GM12878 (cell line): ENCODE measurements at regions not wholly inside any gene's neighbourhood (a gene's known extent, or its start where the extent isn't known, plus 50 kb on each side); places are given as distances from the start of the nearest gene placed in this dataset.

Experiments used
- ATAC-seq: fragments of 200-7000 bp; cut with Tn5 transposase; 3 replicates; pipeline ENCODE4 v1.9.1; 2020; ENCODE audit warnings: mild to moderate bottlenecking, moderate library complexity
- BruUV-seq: library from RNA; stranded (reverse); fragments of 400-500 nt; replicated peaks from 2 replicates; lab custom pipeline; 2021; lab: Mats Ljungman, UMichigan
- CTCF ChIA-PET: fragments of 300-600 bp; sonication (Branson Sonifier 250); formaldehyde crosslinking; extraction: SDS; loops from one replicate; lab custom pipeline; 2021; ENCODE audit warnings: inconsistent platforms; lab: Yijun Ruan, JAX
- POLR2A ChIA-PET: fragments of 350-600 bp; formaldehyde crosslinking; extraction: SDS; loops from one replicate; lab custom pipeline; 2021; ENCODE audit warnings: inconsistent platforms; lab: Charles Lee
- RAD21 ChIA-PET: fragments of 300-600 bp; sonication (Branson Sonifier 250); formaldehyde crosslinking; loops from one replicate; lab custom pipeline; 2023; ENCODE audit warnings: antibody characterized with exemption; ENCODE audit not compliant: unreplicated experiment; lab: Charles Lee
- SMC1A ChIA-PET: fragments of 300-600 bp; sonication (Branson Sonifier 250); formaldehyde crosslinking; loops from one replicate; lab custom pipeline; 2023; ENCODE audit not compliant: unreplicated experiment, uncharacterized antibody; lab: Charles Lee
- DNase-seq: peaks from one replicate; pipeline ENCODE4 v3.0.0-alpha.2; 2011; ENCODE audit warnings: low read depth, low spot score
- FAIRE-seq: peaks from 3 replicates; lab custom pipeline; 2011; peaks lifted over from hg19 to GRCh38; lab: Jason Lieb, UNC
- H2AFZ ChIP-seq: 2 replicates; pipeline ENCODE4 v1.6.0; 2011; ENCODE audit warnings: low read depth, low read length, control low read depth; ENCODE audit not compliant: control insufficient read depth
- H3K27ac ChIP-seq: 2 replicates; pipeline ENCODE4 v1.5.1; 2011; ENCODE audit warnings: control low read depth; ENCODE audit not compliant: control insufficient read depth, insufficient read depth
- H3K27me3 ChIP-seq, 2 experiments: replicated peaks in 1 of 2; 2 replicates each; pipeline versions ENCODE4 v1.6.0 to v1.6.1; 2011; ENCODE audit warnings: low read length in 1 of 2; ENCODE audit not compliant: control insufficient read depth in 2 of 2, insufficient read depth in 2 of 2
- H3K36me3 ChIP-seq, 2 experiments: 2 replicates each; pipeline ENCODE4 v1.5.1; 2011; ENCODE audit warnings: low read length in 1 of 2; ENCODE audit not compliant: control insufficient read depth in 2 of 2, insufficient read depth in 2 of 2
- H3K4me1 ChIP-seq: 2 replicates; pipeline ENCODE4 v1.6.1; 2011; ENCODE audit warnings: mild to moderate bottlenecking, low read length, moderate library complexity, mixed read lengths; ENCODE audit not compliant: control insufficient read depth, insufficient read depth
- H3K4me2 ChIP-seq: 2 replicates; pipeline ENCODE4 v1.6.0; 2011; ENCODE audit warnings: control low read depth; ENCODE audit not compliant: control insufficient read depth, insufficient read depth
- H3K4me3 ChIP-seq: fragments of 200-600 bp; sonication (generic); 2 replicates; pipeline ENCODE4 v1.5.1; 2016
- H3K79me2 ChIP-seq: 2 replicates; pipeline ENCODE4 v1.6.0; 2011; ENCODE audit warnings: low read length; ENCODE audit not compliant: control insufficient read depth, insufficient read depth
- H3K9ac ChIP-seq: 2 replicates; pipeline ENCODE4 v1.8.0; 2011; ENCODE audit warnings: low read length, control low read depth, mixed read lengths; ENCODE audit not compliant: control insufficient read depth, insufficient read depth
- H3K9me3 ChIP-seq: replicated peaks from 3 replicates; pipeline ENCODE4 v1.5.1; 2011; ENCODE audit warnings: mild to moderate bottlenecking, low read length; ENCODE audit not compliant: control insufficient read depth, insufficient read depth
- H4K20me1 ChIP-seq: 2 replicates; pipeline ENCODE4 v1.6.0; 2011; ENCODE audit not compliant: control insufficient read depth, insufficient read depth
- ESRRA ChIP-seq: IDR thresholded peaks from 2 replicates; pipeline ENCODE4 v1.6.1; 2012; ENCODE audit warnings: mild to moderate bottlenecking, low read length, improper control_type of control experiment
- FOXK2 ChIP-seq: fragments of 450-650 bp; IDR thresholded peaks from 2 replicates; pipeline ENCODE4 v1.6.1; 2017; ENCODE audit warnings: mild to moderate bottlenecking, moderate library complexity
- JUND ChIP-seq: IDR thresholded peaks from 2 replicates; pipeline ENCODE4 v1.6.1; 2012; ENCODE audit warnings: low read depth, mild to moderate bottlenecking, low read length, improper control_type of control experiment, moderate library complexity
- KAT2A ChIP-seq: conservative IDR thresholded peaks from 2 replicates; pipeline ENCODE4 v1.6.1; 2011; ENCODE audit warnings: low read depth, low read length; ENCODE audit not compliant: control insufficient read depth
- MAX ChIP-seq: IDR thresholded peaks from 2 replicates; pipeline ENCODE4 v1.6.1; 2012; ENCODE audit warnings: low read depth, low read length, improper control_type of control experiment
- MEF2A ChIP-seq: IDR thresholded peaks from 2 replicates; pipeline ENCODE4 v1.6.1; 2011; ENCODE audit warnings: low read depth, mild to moderate bottlenecking, low read length, moderate library complexity; ENCODE audit not compliant: insufficient read depth
- NFYA ChIP-seq: IDR thresholded peaks from 2 replicates; pipeline ENCODE4 v1.6.1; 2011; ENCODE audit warnings: low read depth, mild to moderate bottlenecking, low read length, improper control_type of control experiment, borderline replicate concordance
- NR2C2 ChIP-seq: IDR thresholded peaks from 2 replicates; pipeline ENCODE4 v1.6.1; 2011; ENCODE audit warnings: borderline replicate concordance, low read depth; ENCODE audit not compliant: control insufficient read depth, insufficient read length
- SIX5 ChIP-seq: IDR thresholded peaks from 2 replicates; pipeline ENCODE4 v1.6.1; 2011; ENCODE audit warnings: mild to moderate bottlenecking, low read depth, low read length, moderate library complexity; ENCODE audit not compliant: severe bottlenecking
- SKIL ChIP-seq: fragments of 450-650 bp; IDR thresholded peaks from 2 replicates; pipeline ENCODE4 v1.6.1; 2017; ENCODE audit warnings: mild to moderate bottlenecking, low read depth, inconsistent platforms; ENCODE audit not compliant: poor library complexity, severe bottlenecking
- SREBF1 ChIP-seq: IDR thresholded peaks from 2 replicates; pipeline ENCODE4 v1.6.1; 2012; ENCODE audit warnings: mild to moderate bottlenecking, low read length
- TCF12 ChIP-seq: IDR thresholded peaks from 2 replicates; pipeline ENCODE4 v1.6.1; 2011; ENCODE audit warnings: low read depth, mild to moderate bottlenecking, low read length
- ZBTB40 ChIP-seq: fragments of 450-650 bp; IDR thresholded peaks from 2 replicates; pipeline ENCODE4 v1.6.1; 2016; ENCODE audit warnings: mild to moderate bottlenecking, moderate library complexity, borderline replicate concordance
- ZNF207 ChIP-seq: fragments of 450-650 bp; IDR thresholded peaks from 2 replicates; pipeline ENCODE4 v1.6.1; 2014; ENCODE audit warnings: antibody characterized with exemption, mild to moderate bottlenecking, borderline replicate concordance
- WGBS: methylation state at CpG from one replicate; pipeline ENCODE4 v1.1.6; 2016; ENCODE audit warnings: low lambda C conversion rate; ENCODE audit not compliant: insufficient replicate concordance, insufficient coverage; ENCODE audit errors: missing lambda C conversion rate; 5-methylcytosine and 5-hydroxymethylcytosine counted together
- in situ Hi-C: fragments of 300-500 bp; cut with MboI; formaldehyde crosslinking; loops from 9 replicates; pipeline ENCODE4 v1.14.3; 2018; ENCODE audit warnings: mixed read lengths
- intact Hi-C: fragments of 100-400 bp; cut with micrococcal nuclease; formaldehyde crosslinking; loops from one replicate; pipeline ENCODE4 v1.14.2; 2022; ENCODE audit not compliant: unreplicated experiment

- no peak for TF ChIP-seq ZNF207
- no peak for TF ChIP-seq SKIL
- no peak for TF ChIP-seq ZBTB40
- no peak for TF ChIP-seq JUND
Measured at GRCh38 chr7:52539414-52539813, 496.0 kb upstream of the POM121L12 start (continued).

DNA sequence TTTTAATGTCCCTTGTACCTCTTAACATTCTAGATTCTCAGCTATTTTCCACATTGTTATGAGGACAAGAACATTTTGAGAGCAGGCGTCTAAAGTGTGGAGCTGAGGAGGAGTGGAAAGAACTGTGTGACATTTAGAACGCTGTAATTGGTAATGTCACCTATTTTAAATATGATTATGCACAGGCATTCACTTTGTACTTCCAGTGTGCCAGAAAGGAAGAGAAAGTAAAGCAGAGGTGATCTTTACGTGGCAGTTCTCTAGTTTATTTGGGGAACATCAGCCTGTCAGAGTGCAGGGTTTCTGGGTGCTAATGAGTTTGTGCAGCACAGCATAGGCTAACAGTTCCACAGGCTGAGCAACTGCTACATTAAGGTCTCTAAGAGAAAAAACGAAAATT is 498.4 kb upstream of the POM121L12 start:
- no peaks in the 10 kb centered on the region for H3K36me3 ChIP-seq
- ChIA-PET RAD21 (no interaction called here), POLR2A (no interaction called here), SMC1A (no interaction called here), CTCF (no interaction called here)
- DNase-seq = no peak
- BruUV-seq = no TSS peak
- no peaks in the 10 kb centered on the region for H3K27me3 ChIP-seq
- in situ Hi-C loops = no loop called here
- no peak overlapping the region for H3K27ac ChIP-seq
- no peaks in the 10 kb centered on the region for H4K20me1 ChIP-seq
- no peaks in the 10 kb centered on the region for H3K9me3 ChIP-seq
- no peak overlapping the region for H2AFZ ChIP-seq
- no peak overlapping the region for H3K4me2 ChIP-seq
- no peak overlapping the region for H3K9ac ChIP-seq
- H3K79me2 ChIP-seq = no peaks in the 10 kb centered on the region
- no peak overlapping the region for H3K4me3 ChIP-seq
- no peaks in the 10 kb centered on the region for H3K4me1 ChIP-seq
- ATAC-seq = no peak
- WGBS = 0% methylated on average over 4 of the region's 4 CpGs
- intact Hi-C loops = no loop called here
- FAIRE-seq = no peak
- no peak for TF ChIP-seq TCF12
- no peak for TF ChIP-seq ESRRA
- no peak for TF ChIP-seq FOXK2
- TF ChIP-seq SIX5 = no peak
- no peak for TF ChIP-seq NFYA
- TF ChIP-seq NR2C2 = no peak
- no peak for TF ChIP-seq MEF2A
- no peak for TF ChIP-seq KAT2A
- TF ChIP-seq MAX = no peak
- TF ChIP-seq SREBF1 = no peak
